Bone marrow (tissue), 2 donors: ENCODE measurements at regions not wholly inside any gene's neighbourhood (a gene's known extent, or its start where the extent isn't known, plus 50 kb on each side); places are given as distances from the start of the nearest gene placed in this dataset.

Experiments
- DNase-seq, 2 donors: peaks; one replicate each; lab custom pipeline; 2025; lab: John Stamatoyannopoulos, UW

DNA sequence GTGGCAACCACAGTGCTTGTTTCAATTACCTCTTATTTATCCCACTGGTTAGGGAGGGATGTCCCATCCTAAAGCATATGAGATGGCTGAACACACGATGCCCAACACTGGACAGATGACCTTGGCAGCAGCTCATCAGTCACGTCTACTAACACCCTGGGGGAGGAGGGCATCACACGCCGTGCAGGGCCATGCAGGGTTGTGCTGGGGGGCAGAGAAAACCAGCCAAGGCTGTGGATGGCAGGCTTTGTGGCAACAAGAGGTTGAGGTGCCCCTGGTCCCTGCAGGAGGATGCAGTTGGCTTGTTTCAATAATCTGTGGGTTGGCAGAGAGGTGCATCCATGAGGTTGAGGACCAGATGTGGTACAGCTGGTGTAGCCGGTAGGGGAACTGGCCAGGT, 293.7 kb upstream of the SULF2 start:
- no peak for DNase-seq

DNA sequence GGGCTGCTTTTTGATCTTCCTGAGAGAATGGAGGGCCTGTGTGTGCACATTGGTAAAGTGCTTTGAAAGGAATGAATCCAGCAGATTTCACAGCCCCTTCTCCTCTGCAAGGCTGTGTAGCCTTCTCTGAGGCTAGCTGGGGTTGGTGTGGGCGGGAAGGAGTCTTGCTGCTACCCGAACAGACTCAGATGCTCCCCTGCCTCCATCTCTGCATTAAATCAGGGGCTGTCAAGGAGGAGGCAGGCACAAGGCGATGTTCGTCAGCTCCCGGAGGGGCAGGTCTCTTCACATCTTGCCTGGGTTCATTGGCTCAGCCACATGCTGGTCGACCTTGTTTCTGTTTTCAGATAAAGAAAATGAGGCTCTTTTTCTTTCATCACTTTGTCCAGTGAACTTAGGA, 291.5 kb upstream of the SULF2 start:
- no peak for DNase-seq

DNA sequence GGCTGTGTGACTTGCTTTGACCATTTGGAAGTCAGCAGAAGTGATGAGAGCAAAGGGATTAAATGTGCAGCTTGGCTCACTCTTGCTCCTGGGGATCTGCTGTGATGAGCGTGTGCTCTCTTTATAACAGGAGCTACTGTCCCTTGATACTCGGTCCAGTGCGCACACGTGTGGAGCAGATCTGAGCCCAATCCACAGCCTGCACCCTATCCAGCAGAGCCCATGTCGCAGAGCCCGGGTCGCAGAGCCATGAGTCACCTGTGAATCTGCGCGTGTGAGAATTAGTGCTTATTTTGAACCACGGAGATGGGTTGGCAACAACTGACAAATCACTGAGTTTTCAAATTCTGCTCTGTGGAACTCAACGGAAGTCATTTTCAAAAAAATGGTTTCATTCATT, 291.0 kb upstream of the SULF2 start:
- no peak for DNase-seq

DNA sequence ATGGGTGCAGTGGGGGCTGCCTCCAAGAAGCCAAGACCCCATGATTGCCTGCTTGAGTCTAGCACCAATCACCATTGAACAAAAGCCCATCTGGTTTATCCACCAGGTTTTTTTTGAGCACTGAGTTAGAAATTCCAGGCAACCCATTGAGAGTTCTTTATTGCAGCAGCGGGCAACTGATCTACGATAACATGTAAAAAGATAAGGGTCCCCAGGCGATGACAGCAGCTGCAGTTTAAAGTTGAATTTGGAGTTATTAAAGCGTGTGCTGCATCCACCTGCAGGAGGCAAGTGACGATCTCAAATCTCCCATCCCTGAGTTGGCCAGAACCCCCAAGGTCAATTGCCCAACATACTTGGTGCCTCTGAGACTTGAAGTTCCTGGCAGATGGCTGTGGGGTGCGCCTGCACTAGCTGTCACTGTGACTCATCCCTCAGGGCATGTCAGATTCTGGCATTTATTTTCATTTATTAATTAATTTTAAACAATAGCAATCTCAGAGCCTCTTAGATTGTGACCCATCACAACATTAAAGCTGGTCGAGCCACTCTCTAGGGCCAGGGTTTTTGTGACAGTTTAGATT, 290.4 kb upstream of the SULF2 start:
- no peak for DNase-seq

DNA sequence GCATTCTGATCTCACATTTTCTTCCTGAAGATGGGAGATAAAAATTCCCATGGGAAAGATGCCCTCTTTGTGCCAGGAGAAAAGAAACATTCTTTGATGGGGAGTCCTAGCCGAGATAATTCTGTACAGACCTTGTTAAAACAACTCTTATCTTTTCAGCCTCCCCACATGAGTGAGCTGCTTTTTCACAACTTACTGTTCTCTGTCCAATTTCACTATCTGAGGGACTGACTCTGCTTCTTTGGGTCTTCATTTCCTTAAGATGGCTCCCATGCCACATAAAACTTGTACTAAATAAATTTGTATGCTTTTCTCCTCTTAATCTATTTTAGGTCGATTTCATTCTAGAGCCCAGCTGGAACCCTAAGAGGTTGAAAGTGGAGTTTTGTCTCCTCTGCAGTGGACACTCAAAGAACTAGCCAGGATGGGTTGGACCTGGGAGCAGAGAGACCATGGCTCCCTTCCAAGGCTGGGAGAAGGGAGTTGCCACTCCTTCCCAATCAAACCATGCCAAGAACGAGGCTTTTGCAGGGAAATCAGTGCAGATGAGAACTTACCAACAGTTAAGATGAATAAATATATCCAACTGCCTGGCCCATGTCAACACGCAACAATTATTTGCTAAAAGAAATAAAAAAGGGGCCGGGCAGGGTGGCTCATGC, 285.8 kb upstream of the SULF2 start:
- DNase-seq: no peak

DNA sequence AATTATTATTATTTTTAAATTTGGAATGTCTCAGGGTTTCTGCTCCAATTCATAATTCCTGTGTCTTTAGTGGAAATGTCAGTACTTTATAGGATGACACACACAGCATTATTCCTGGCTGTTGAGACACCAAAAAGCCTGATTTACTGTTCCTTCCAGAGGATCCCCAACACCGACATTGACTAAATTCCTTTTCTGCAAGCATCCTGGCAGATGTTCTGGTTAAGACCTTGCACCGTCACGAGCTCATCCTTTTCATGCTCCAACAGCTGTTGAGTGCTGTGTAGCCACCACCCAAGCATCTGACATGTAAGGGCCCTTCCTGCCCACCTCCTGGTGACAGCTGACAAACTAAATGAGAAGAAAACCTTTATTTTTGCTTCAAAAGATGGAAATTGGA, 284.3 kb upstream of the SULF2 start:
- DNase-seq: no peak

DNA sequence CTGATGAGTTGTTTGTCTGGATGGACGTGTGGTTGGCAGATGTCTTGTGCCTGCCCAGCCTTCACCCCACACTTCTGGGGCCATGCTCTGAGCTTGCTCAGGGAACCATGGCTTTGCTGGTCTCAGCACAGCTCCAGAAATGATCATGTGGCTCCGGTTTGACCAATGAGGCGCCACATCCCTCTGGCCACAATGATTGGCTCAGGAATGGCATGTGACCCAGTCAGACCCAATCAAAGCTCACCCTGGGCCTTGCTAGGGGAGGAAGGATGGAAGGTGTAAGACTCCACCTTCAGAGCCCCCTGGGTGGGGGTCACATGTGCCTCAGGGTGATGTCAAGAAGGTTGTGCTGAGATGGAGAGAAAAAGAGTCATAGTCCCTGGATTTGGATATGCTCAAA, 281.6 kb upstream of the SULF2 start:
- DNase-seq: no peak

DNA sequence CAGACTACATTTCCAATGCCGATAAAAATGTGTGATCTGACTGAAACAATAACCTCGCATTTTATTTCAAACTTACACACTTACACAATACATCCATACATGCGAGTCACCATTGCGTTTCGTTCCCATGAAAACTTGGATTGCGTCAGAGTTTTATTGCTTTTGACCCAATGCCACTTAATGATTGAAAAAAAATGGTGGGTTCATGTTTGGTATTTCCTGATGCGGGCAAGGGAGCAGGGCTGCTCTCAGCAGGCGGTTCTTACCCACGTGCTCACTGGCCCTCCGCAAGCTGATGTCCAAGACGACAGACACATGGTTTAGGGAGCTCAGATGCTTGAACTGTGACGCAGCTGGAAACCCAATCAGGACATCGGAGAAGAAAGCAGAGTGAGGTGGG, 281.0 kb upstream of the SULF2 start:
- no peak for DNase-seq

DNA sequence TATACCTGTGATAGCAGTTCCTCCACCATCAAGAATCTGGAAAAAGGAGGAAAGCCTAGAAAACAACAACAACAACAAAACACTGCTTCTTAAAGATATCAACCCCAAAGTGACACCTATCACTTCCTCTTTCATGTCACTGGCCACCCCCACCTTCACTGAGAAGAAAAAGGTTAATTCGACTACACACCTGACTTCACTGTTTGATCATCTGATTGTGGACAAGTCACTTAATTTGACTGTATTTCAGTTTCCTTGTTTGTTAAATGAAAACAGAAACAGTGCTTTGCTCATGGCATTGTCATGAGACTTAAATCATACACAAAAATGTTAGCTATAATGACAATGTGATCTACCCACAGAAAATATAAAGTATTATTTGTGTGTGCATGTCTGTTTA, 280.6 kb upstream of the SULF2 start:
- no peak for DNase-seq

DNA sequence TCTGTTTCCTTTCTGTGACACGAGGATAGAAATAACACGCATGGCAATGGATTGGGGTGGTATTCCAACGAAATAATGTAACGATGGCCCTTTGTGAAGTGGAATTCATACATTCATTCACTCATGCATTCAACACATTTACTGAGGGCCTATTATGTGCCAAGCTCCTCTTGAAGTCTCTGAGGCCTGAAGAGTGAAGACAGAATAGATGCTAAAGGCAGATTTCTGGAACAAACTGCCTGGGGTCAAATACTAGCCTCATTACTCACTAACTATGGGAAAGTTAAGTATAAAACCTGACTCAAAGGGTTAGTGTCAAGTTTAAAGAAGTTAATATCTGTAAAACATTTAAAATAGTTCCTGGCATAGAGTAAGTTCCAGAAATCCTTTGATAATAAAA, 279.6 kb upstream of the SULF2 start:
- no peak for DNase-seq

DNA sequence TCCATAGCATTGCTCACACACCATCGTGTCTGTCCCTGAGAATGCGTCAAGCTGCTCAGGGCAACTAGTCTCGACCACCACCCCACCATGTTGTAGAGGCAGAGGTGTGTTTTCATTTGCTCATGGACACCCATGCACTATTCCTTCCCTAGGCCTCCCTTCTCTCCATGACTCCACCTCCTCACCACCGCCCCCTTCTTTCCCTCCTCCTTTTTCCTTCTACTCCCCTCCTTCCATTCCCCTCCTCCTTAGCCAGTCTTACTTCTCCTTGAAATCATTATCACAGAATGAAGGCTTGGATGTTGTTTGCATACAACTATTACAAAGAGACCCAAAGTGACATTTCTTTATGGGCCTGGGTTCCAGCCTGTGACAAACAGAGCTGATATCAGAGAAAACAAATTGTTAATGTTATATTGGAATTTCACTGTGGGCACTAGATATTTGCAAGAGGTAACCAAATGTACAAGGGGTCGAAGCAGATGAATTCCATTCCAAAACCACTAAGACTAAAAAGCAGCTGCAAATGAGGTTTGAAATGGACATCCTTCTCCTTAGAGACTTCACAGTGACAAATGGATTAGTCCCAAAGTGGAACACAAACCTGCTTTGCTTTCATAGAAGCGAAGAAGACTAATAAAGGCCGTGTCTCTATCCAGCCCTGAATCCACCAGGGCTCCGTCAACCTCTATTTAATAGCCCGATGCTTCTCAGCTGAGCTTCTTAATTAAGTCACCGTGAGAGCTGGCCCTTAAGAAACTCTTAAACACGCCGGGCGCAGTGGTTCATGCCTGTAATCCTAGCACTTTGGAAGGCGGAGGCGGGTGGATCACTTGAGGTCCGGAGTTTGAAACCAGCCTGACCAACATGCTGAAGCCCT, 275.8 kb upstream of the SULF2 start:
- no peak for DNase-seq

DNA sequence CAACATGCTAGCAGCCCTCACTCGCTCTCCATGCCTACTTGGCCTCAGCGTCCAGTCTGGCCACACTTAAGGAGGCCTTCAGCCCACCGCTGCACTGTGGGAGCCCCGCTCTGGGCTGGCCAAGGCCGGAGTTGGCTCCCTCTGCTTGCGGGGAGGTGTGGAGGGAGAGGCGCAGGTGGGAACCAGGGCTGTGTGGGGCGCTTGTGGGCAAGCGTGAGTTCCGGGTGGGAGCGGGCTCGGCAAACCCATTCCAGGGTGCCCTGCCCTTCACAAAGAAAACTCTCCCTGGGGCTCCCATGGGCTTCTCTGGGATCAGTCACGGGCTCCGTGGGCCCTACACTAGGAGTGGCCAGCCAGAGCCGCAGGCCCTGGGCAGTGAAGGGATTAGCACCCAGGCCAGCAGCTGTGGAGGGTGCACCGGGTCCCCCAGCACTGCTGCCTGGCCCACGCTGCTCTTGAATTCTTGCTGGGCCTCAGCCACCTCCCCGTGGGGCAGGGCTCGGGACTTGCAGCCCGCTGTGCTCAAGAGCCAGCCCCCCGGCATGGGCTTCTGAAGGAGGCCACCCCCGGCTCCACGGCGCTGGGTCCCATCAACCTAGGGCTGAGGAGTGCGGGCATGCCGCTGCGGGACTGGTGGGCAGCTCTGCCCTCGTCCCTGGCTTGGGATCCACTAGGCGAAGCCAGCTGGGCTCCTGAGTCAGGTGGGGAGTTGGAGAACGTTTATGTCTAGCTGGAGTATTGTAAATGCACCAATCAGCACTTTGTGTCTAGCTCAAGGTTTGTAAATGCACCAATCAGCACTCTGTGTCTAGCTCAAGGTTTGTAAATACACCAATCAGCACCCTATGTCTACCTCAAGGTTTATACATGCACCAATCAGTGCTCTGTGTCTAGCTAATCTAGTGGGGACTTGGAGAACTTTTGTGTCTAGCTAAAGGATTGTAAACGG, 273.6 kb upstream of the SULF2 start:
- DNase-seq: no peak

DNA sequence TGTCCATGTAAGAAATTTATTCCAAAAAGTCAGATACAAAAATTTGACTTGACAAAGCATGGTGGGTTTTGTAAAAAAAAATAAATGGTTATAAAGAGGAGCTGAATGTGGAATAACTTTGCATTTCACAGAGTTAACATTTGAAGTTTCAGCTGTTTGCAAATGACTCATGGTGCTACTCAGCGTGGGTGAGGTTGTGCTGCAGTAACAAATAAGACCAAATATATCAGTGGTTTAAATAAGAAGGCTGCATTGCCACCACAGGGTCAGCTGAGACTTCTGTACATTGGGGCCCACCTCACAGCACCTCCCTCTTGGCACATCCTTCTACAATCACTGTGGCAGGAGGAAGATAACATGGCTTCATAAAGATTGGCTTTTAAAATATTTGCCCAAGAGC, 272.5 kb upstream of the SULF2 start:
- no peak for DNase-seq

DNA sequence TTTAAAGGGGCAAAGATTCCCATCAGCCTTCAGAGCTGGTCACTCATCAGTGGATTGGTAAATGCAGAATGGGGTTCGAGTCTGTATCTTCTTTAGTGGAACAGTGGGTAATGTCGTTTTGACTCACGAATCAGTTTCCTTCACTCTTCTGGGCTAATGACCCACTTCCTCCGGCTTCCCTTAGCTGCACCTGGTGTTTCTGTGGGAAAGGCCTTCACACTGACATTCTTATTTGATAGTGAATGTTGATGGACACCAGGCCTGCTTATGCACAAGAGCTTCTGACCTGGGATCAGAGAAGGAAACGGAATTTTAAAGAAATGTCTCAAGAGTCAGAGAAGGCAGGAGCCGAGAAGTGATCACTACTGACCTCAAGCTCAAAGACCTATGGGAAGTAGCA, 272.0 kb upstream of the SULF2 start:
- DNase-seq: no peak

DNA sequence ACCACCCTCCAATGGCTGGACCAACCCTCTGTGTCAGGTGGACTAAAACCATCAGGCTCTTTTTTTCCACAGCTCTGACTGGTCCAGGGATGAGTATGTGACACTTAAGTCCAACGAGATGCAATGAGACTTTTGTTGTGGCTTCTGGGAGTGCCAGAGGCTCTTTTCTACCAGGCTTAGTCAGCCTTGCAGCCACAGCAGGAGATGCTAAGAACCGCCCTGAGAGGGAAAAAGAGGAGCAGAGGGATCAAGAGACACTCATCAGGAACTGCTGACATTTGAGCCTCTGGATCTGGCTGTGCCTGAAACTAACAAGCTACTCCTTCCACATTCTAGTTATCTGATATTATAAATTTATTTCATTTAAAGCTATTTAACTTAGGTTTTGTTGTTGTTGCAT, 270.9 kb upstream of the SULF2 start:
- DNase-seq: no peak

DNA sequence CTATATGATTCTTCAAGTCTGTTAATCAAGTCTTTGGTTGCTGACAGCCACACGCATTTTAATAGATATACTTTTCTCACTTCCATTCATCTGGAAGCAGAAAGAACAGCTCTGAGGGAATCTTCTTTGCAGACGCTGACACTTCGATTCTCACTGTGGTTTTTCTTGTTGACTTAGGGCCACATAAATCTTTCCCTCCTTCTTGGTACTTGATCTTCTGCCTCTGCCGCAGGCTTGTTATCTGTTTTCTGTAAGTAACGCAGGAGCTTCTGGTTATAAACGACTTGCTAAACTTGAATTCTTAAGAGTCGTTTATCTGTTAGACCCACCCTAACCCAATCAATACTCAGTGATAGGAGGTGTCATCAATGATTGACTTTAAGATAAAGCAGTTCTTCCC, 268.8 kb upstream of the SULF2 start:
- DNase-seq: no peak

DNA sequence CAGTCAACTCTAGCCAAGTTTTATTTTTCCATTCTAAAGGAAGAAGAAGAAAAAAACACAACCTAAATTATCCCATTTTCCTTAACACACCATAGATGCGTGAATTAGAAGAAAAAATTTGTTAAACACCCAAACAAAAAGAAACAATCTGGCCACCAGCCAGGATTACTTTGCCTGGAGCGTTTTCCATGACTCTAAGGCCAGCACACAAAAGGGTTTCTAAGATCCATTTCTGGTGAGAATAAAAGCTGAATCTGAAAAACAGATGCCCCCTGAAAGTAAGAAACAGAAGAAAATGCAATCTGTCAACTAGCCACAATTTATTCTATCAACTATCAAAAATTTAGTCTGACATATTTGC, 267.2 kb upstream of the SULF2 start:
- no peak for DNase-seq

DNA sequence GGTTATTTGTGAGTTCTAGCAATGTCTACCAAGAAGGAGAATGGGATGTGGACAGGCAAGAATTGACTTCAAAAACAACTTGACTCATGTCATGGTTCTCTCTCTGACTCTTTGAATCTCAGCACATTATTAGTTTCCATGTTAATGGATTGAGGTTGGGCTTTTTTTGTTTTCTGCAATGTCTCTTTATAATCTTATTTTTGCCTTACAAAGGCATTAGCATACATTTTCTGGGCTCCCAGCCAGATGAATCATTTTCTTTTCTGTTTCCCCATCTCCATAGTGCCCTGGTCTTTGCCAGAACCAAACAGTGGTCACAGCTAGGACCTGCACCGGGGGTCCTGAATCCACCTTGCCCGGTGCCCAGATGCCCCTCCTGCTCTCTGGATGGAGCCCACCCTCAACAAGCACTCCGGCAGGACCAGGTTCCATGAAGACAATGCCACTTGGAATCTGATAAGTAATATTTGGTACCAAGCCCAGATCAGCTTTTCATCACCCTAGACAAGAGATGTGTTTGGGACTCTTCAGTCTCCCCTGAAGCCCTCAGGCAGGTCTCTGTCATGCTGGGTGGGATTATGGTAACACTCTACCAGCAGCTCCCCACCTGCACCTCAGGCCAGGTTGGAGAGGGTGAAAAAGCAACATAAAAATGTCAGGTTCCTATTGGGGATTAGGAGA, 266.7 kb upstream of the SULF2 start:
- no peak for DNase-seq

DNA sequence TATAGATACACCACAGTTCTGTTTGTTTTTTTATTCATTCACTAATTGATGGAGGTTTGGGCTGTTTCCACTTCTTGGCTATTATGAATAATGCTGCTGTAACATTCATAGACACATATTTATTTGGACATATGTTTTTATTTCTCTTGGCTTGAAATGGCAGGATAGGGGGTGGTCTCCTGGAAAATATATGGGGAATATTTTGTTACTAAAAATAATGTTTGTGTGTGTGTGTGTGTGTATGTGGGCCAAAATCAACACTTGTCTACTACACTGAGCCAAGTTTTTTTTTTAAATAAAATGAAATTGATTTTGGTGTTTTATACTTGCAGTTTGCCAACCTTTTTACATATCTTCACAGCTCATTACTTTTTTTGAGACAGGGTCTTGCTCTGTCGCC, 264.4 kb upstream of the SULF2 start:
- no peak for DNase-seq

DNA sequence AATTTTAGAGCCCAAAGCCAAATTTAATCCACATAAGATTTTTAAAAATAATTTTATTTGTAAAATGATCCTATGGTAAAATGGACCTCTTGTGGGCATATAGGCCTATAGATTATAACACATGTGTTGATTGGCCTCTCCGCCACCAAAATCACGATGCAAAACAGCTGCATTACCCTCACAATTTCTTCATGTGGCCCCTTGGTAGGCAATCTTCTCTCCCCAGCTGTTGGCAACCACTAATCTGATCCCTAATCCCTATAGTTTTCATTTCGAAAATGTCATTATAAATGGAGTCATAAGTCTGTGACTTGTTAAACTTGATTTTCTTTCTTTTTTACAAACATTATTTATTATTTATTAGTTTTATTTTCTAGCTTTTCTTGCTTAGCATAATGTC, 263.9 kb upstream of the SULF2 start:
- DNase-seq: no peak

DNA sequence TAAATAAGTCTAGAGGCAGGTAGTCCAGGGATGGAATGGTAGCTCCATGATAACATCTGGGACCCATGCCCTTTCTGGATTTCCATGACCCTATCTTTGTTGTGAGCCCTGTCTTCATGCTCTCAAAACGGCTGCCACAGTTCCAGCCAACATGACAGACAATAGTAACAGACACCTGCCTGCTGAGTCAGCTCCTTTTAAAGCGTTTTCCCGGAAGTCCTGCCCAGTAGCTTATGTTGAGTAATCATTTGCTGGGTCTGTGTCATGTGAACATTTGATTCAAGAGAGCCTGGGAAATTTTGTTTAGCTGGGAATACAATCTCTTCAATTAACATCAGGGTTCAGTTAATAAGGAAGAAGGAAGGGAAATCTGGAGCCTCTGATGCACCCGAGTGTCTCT, 262.2 kb upstream of the SULF2 start:
- no peak for DNase-seq

DNA sequence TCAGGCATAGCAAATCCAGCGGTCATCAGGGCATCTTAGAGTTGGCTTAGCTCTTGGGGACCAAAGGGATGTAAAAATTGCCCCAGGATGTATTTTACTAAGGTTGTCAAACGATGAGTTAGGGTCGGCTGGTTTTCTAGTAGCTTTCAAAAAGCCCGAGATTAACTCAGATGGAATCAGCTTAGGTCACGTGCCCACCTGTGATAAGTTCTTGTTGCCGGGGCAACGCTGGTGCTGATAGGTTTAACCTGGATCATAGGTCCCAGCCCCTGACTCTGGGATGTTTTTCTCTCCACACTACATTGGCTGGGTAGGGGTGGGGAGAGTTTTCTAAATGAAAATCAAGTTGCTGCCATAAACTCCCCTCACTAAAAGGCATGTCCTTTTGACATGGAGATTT, 257.3 kb upstream of the SULF2 start:
- DNase-seq: no peak
